Hematopoietic multipotent progenitor cell treated with erythropoietin and hydrocortisone succinate and interleukin-3 and kit ligand, for 6 days (in vitro differentiated cells): ENCODE measurements at regions not wholly inside any gene's neighbourhood (a gene's known extent, or its start where the extent isn't known, plus 50 kb on each side); places are given as distances from the start of the nearest gene placed in this dataset.
A peak's percentile ranks its signal among the peaks of the same experiment; 100 is the strongest.
"Not testable (repeated sequence)": the region's sequence is repeated elsewhere in the genome, so short reads cannot be mapped to it uniquely, and the experiment has no call there.

ENCODE experiments used
- DNase-seq: peaks from one replicate; pipeline ENCODE4 v3.0.0-alpha.2; 2015

DNA sequence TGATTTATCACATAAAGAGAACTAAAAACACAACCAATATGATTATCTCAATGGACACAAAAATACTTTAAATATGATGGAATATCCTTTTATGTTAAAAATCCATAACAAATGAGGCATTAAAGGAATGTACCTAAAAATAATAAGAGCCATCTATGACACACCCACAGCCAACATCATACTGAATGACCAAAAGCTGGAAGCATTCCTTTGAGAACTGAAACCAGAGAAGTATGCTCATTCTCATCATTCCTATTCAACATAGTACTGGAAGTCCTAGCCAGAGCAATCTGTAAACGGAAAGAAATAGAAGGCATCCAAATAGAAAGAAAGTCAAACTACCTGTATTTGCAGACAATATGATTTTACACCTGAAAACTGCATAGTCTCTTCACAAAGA, 671.0 kb downstream of the SLITRK1 start:
- DNase-seq = no peak

DNA sequence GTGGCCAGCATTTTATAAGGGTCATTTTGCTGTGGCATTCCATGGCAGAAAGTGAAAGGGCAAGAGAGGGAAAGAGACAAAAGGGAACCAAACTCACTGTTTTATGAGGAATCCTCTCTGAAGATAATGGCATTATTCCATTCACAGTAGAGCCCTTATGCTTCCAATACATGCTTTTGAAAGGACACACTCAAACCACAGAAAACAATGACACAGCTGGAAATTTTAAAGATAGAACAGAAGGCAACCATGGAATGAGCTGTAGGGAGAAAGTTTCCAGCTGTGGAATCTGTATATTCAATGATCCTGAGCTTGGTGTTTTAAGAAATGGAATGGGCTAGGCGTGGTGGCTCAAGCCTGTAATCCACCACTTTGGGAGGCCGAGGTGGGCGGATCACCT, 677.4 kb downstream of the SLITRK1 start:
- DNase-seq = no peak

- no peak for DNase-seq
Observed at GRCh38 chr13:83201506-83201905, 680.8 kb downstream of the SLITRK1 start.

DNA sequence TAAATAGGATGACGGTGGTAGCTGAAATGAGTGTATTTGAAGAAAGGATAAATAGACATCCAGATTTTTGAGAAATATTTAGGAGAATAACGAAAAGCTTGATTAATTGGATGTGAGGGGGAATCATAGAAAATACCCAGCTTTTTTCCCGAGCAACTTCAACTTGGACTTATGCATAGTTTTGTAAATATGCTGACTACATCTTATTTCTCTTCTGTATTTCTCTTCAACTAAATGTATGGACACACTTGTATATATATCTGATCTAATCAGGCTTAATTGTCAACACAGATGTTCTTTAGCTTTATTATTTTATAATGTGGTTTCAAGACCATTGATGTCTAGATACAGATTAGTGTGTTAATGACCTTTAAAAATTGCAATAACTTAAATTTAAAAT, 685.0 kb downstream of the SLITRK1 start:
- no peak for DNase-seq

DNA sequence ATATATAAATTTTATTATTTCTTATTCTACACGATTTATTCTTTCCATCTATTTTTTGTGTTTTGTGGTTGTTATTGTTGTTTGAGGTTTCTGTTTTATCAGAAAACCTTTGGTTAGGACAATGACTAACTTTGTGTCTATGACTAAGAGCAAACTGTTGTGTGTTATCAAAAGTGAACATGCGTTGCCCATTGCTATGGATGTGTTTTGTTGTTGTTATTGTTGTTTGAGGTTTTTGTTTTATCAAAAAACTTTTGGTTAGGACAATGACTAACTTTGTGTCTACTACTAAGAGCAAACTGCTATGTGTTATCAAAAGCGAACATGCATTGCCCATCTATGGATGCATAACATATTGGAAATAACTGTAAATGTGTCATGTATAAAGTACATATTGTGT, 692.3 kb downstream of the SLITRK1 start:
- no peak for DNase-seq

DNA sequence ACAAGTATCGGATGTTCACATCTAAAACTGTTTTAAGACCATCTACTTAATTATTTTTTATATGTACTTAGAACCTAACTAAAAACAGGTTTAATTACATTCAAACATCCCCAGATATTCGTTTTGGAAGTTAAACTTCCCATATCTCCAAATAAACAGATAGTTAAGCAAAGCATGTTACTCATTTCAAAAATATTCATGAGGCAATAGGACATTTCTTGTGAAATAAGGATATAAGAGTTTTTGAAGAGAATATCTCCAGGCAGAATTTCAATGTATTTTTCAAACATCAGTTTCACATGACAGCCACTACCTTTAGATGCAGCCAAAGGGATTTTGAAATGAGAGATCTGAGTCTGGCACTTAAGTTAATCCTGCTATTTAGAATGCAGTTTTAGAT, 697.5 kb downstream of the SLITRK1 start:
- DNase-seq = no peak

GRCh38 chr13:83184150-83184475, 698.2 kb downstream of the SLITRK1 start:
- DNase-seq = no peak

- no peak for DNase-seq
Observed at GRCh38 chr13:83183439-83184149, 698.7 kb downstream of the SLITRK1 start.

DNA sequence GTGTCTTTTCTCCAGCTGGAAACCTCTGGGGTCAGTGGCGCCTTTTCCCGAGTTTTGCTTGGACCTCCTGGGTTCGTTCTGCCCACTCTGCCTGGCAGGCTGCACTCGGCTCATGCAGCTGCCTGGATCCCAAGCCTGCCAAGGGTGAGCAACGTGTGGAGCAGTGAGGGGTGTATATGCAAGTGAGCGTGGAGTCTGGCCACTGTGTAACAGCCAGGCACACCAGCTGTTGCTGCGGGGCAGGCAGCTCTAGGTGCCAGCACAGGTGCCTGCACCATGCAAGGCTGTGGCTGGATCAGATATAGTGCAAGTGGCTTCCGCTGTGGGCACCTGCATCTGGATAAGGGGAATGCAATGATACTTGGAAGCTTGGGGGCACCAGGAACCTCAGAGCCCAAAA, 699.4 kb downstream of the SLITRK1 start:
- no peak for DNase-seq

GRCh38 chr13:83178008-83178407, 704.3 kb downstream of the SLITRK1 start:
- DNase-seq = no peak

DNA sequence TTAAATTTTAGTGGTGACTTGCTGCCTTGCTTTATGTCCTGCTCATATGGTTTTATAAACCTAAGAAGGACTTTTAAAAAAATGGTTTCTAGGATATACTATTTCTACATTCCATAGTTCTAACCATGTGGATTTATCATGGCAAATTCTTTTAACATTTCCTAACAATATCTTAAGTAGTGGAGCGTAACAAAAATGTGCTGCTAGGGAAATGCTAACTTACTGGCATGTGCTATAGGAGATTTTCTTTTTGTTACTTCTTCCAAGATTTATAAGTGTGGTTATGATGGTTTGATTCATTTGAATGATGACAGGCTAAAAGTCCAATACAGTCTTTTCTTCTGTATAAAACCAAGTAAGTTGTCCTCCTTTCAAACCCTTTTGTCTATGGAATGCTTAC, 713.7 kb downstream of the SLITRK1 start:
- DNase-seq = no peak

DNA sequence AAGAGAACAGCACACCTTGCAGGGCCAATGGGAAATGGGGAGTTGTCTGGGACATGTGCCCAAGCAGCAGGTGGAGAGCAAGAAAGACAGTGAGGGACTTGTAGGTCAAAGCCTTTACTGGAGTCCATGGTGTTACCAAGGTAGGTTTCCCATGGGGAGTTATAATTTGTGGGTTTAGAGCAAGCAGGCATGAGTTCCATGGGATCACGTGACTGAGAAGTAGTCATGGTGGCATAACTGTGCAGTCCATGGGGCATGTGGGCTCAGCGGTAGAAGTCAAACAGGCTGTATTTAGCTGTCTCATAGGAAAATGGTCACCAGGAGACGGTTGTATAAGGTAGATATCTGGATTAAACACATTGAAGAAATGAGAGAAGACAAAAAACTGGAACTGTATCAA, 715.1 kb downstream of the SLITRK1 start:
- DNase-seq = no peak

GRCh38 chr13:83166550-83166949, 715.7 kb downstream of the SLITRK1 start:
- DNase-seq = no peak

- peak; percentile 14 for DNase-seq
Observed at GRCh38 chr13:83162493-83162892, 719.8 kb downstream of the SLITRK1 start.

DNA sequence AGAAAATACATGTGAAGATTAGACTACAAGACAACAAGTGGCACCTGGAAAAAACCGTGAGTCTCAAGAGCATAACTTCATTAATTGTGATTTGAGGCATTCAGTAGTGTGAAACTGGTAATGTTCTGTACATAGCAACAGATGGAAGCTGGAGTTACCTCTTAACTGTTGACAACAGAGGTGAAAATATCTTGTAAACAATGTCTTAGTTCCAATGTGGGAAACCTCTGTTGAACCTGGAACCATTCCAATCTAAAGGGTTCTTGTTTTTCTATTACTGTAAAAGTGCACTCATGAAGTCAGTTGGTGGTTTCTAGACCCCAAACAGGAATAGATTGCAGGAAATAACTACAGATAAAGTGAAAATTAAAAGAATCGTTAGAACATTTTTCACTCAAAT, 728.4 kb downstream of the SLITRK1 start:
- DNase-seq = peak; percentile 31

DNA sequence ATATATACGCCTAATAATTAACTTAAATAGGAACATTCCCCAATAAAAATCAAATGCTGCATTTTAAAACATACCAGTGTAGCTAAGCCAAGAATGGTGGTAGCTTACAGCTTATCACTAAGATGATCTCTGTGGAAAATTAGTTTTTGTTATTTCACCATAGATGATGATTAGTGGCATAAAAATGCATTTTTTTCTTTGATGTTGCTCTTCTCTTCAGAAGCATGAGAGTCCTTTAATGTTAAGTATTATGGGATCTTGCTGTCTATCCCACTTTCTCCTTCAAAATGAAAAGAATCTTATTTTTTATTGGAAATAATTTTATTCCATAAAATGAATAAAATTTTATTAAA, 731.0 kb downstream of the SLITRK1 start:
- no peak for DNase-seq

DNA sequence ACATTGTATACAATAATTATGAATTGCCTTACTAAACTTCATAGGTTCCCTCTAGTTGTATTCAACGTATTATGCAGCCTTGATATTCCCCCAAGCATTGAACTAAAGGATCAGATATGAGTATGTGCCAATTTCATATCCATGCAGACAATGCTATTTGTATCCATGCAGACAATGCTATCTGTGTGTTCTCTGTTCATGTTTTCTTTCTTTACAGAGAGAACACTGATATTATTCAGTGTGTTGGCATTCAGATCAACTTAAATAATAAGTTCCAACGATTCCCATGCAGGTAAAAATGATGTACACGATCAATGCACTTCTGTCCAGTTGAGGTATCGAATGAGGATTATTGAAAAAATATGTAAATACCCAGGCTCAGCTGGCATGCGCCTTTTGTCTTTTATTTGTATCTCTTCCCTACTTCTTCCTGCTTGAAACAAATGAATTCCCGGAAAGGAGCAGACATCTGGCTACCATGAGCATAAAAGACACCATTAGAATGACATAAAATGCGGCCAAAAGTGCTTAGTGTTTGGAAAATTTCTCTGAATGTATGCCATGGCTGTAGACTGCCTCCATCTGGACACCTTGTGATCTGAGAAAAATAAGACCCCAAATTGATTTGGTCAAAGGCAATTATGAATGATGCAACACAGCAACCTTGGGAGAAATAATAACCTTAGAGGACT, 731.5 kb downstream of the SLITRK1 start:
- no peak for DNase-seq

DNA sequence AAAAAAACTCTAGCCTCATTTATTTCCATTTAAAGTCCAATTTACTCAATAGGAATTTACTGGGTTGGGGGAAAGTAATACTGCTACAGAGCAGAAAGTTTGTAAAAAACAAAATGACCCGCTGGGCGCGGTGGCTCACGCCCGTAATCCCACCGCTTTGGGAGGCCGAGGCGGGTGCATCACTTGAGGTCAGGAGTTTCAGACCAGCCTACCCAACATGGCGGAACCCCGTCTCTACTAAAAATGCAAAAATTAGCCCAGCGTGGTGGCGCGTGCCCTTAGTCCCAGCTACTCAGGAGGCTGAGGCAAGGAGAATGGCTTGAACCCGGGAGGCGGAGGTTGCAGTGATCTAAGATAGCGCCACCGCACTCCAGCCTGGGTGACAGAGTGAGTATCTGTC, 745.6 kb downstream of the SLITRK1 start:
- DNase-seq = no peak

DNA sequence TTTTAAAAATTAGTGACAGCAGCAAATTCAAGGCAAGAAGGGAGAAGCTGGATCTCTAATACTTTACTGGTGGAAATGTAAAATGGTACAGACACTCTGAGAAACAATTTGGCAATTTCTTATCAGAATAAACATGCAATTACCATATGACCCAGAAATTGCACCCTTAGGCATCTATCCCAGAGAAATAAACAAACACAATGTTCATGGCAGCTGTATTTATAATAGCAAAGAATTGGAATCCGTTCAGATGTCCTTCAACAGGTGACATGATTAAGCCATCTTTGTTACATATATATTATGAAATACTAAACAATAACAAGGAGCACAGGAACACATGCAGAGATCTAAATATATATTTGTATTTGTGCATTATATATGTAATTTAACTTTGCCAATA, 756.5 kb downstream of the SLITRK1 start:
- no peak for DNase-seq

DNA sequence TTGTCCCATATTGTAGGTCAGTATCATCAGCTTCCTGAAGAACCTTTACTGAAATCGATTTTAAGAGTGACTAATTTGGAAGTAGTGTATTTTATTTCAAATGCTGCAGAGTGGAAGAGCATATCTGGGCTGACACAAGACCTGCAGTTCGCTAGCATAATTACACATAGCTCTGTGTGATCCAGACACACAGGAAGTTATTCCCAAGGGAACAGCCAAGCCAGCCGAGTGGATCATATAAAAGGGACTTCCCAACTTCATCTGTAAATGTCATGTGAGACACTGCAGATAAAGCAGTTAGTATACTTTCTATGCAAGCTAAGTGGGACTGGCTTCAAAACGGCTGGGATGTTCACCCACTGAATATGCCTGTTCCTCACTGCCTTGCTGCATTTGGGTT, 760.4 kb downstream of the SLITRK1 start:
- DNase-seq = no peak

DNA sequence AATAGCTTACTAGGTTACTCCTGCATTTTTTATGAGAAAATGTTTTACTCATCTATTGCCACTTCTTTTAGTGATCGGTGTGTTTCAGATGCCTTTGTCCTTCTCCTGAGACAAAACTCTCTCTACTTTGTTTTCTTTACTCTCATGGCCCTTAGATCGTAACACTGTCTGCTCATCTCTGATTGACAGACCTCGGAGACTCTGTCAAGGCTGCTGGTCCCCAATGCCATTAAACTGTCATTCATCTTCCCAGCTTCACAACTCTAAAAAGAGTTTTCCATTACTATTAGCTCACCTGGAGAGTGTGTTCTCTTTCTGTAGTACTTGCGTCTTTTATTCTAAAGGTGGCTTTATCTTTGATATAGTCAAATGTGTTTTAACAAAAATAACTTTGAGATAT, 765.2 kb downstream of the SLITRK1 start:
- no peak for DNase-seq

DNA sequence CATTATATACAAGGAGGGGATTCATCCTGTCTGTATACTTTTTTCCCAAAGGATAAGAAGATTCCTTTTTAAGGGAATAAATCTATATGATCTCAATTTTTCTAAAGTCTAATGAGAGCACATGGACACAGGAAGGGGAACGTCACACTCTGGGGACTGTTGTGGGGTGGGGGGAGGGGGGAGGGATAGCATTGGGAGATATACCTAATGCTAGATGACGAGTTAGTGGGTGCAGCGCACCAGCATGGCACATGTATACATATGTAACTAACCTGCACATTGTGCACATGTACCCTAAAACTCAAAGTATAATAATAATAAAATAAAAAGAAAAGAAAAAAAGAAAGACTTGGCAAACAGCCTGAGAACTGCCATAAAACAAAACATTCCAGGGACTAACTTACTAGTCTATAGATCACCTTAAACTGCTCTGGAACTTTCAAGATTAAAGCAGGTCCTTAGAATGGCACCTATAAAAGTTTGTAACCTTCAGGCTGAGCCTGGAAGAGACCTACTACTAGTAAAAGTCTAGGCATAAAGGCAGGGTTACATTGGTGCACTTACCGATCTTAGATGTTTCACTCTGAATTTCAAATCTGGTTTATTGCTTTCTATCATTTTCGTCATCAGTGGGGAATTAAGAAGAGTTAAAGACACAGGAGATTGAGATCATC, 780.6 kb downstream of the SLITRK1 start:
- not testable (repeated sequence) for DNase-seq

DNA sequence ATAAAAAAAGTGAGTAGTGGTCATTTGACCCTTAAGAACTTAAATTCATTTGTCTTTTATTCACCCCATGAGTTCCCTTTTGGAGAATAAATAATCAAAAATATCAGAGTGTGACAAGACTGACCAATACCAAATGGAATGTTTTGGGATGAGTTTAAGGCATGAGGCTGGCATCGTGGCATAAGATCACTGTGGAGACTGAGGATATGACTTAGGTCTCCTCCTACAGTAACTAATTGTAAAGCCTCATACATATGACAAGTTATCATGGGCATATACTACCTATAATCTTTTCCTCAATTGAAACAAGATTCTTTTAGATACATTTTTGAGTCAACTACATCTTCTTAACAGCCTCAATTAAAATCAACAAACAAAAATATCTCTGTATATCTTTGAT, 782.0 kb downstream of the SLITRK1 start:
- no peak for DNase-seq

DNA sequence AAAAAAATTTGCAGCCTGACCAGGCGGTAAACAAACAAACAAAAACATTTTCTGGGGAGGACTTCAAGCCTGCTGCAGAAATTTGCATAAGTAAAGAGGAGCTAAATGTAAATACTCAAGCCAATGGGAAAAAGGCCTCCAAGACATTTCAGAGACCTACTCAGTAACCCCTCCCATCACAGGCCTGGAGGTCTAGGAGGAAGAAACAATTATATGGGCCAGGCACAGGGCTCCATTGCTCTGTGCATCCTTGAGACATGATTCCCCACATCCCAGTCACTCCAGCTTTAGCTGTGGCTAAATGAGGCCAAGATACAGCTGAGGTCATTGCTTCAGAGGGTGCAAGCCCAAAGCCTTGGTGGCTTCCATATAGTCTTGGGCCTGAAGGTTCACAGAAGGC, 793.4 kb downstream of the SLITRK1 start:
- DNase-seq = no peak

DNA sequence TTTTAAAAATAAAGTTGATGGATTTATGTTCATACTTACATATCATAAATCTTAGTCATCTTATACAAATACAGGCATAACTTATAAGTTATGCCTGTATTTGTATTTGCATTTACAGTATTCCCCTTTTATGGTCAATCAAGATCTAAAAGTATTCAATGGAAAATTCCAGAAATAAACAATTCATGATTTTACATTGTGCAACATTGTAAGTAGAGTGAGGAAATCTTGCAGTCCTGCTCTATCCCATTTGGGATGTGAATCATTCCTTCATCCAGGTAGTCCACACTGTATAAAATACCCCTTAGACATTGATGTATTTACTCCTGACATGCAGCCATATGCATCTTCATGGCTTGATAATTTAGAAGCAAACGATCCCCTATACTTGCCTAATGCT, 795.3 kb downstream of the SLITRK1 start:
- DNase-seq = no peak
